H7 (cell line): ENCODE measurements at regions not wholly inside any gene's neighbourhood (a gene's known extent, or its start where the extent isn't known, plus 50 kb on each side); places are given as distances from the start of the nearest gene placed in this dataset.

Experiments
- DNase-seq: peaks from one replicate; pipeline ENCODE4 v3.0.0; 2012
- H3K27me3 ChIP-seq: 2 replicates; pipeline ENCODE4 v1.6.0; 2011; ENCODE audit warnings: mild to moderate bottlenecking, low read length; ENCODE audit not compliant: control insufficient read depth, insufficient read depth
- H3K36me3 ChIP-seq: replicated peaks from 2 replicates; pipeline ENCODE4 v1.5.1; 2011; ENCODE audit warnings: low read length; ENCODE audit not compliant: control insufficient read depth, insufficient read depth
- H3K4me3 ChIP-seq: 2 replicates; pipeline ENCODE4 v1.5.1; 2011; ENCODE audit warnings: low read depth, mild to moderate bottlenecking, control low read depth, low read length, moderate library complexity; ENCODE audit not compliant: insufficient read depth

DNA sequence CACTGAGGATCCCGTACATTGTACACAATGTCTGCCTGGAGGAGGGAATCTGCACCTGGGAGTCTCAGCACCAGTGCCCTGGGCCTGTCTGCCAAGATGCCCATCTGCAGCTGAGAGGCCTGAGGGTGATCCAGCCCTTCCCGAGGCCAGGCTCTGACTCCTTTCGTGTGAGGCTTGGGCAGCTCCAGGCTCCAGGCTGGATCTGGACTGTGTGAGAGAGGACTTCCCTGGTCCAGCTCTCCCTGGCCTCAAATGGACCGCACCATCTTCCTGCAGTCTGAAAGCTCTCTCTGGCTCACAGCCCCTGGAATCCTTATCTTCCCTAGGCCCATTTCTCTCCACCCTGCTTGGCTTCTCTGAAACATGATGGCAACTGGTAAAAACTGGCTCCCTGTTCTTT lies 324.6 kb downstream of the DYSF start:
- Histone ChIP-seq H3K27me3 (no peaks in the 10 kb centered on the region), H3K4me3 (no peak overlapping the region), H3K36me3 (no peaks in the 10 kb centered on the region)
- DNase-seq = no peak

DNA sequence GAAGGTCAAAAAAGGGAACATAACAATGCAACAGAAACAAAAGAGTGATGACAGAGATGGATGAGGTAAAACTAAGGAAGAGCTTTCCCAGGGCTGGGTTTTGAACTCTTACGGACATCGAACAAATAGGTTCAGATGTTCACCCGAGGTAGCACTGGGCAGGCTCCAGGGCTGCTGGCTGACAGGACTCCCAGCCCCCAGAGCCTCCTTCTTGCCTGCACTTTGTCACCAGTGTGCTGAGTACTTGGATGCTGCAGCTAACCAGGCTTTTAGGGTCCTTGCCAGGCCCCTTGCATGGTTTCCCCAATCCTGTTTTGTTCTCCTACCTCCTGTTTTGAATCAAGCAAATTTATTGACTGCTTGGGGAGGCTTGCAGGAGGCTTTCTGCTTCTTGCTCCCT lies 322.9 kb downstream of the DYSF start:
- H3K36me3 ChIP-seq = no peaks in the 10 kb centered on the region
- no peak overlapping the region for H3K4me3 ChIP-seq
- no peak for DNase-seq
- no peaks in the 10 kb centered on the region for H3K27me3 ChIP-seq

- Histone ChIP-seq H3K27me3 (no peaks in the 10 kb centered on the region), H3K4me3 (no peak overlapping the region), H3K36me3 (no peaks in the 10 kb centered on the region)
- DNase-seq = no peak
Observed at GRCh38 chr2:71773218-71773617, 319.9 kb downstream of the DYSF start.

DNA sequence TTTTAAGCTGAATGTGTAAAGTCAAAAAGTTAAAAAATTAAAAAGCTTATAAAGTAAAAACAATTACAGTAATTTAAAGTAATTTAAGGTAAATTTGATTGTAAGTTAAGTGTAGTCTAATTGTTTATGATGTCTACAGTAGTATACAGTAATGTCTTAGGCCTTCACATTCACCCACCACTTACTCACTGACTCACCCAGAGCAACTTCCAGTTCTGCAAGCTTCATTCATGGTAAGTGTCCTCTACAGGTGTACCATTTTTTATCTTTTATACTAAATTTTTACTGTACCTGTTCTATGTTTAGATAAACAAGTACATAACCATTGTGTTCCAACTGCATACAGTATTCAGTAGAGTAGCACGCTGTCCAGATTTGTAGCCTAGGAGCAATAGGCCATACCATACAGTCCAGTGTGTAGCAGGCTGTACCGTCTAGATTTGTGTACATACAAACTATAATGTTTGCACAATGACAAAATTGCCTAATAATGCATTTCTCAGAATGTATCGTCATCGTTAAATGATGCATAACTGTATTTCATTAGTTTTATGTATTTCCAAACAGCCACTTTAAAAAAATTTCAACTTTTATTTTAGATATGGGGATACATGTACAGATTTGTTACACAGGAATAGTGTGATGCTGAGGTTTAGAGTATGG lies 319.3 kb downstream of the DYSF start:
- no peak for DNase-seq
- Histone ChIP-seq H3K36me3 (no peaks in the 10 kb centered on the region), H3K27me3 (no peaks in the 10 kb centered on the region), H3K4me3 (no peak overlapping the region)

DNA sequence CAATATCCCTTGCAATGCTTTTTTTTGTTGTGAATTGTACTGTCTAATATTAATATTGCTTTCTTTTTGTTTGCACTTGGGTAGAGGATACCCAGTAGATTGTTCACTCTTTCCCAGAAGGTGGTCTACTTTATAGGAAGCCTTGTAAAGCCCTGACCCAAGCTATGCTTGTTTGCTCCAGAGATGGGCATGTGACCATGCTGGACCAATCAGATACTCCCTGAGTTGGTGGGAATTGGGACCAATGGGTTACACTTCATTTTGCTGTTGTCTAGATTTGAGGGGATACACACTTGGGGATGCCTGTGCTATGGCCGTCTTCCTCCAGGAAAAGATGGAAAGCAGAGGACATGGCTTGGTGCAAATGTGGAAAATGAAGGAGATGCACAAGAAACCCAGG lies 314.3 kb downstream of the DYSF start:
- no peak for DNase-seq
- Histone ChIP-seq H3K36me3 (no peaks in the 10 kb centered on the region), H3K4me3 (no peak overlapping the region), H3K27me3 (no peaks in the 10 kb centered on the region)

GRCh38 chr2:71759060-71759459 lies 305.7 kb downstream of the DYSF start:
- no peaks in the 10 kb centered on the region for H3K27me3 ChIP-seq
- H3K36me3 ChIP-seq = no peaks in the 10 kb centered on the region
- no peak overlapping the region for H3K4me3 ChIP-seq
- DNase-seq = no peak

DNA sequence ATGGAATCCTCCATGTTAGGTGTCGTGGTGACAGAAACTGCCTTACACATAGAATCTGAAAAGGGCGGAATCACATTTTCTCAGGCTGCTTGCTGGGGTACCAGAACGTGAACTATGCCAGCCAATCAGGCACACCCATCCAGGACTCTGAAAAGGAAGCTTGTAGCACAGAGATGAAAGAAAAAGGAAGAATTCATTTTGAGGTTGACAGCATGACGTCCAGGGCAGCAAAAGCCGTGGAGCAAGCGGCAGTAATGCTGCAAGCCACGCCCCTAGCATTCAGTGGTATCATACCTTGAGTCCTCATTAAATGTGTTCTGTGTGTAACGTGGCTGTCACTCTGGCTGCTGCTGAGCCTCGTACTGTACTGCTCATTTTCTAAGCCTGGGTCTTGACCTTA lies 304.0 kb downstream of the DYSF start:
- H3K36me3 ChIP-seq = no peaks in the 10 kb centered on the region
- no peak for DNase-seq
- no peak overlapping the region for H3K4me3 ChIP-seq
- no peaks in the 10 kb centered on the region for H3K27me3 ChIP-seq

DNA sequence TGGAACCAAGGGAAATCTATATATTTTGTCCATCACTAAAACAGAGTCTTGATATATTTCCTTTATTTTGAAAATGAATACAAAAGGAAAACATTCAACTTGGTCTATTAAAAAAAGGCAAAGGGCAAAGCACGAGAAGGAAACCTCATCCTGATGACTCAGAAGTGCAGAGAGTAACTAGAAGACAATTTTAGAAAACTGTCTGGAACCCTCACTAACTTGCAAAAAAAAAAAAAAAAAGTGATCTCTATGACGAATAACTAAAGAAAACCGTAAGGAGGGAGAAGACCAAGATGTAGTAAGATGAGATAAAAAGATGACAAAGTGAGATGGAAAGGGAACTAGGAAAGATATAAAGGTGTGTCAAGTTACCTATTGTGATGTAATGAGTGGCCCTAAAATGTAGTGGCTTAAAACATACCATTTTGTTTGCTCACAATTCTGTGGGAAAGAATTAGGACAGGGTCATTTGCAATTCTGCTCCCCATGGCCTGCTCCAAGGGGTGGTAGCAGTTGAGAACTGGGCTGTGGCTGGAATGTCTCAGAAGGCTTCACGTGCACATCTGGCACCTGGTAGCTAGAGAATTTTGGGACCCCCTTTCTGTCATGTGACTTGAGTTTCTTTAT lies 303.0 kb downstream of the DYSF start:
- H3K4me3 ChIP-seq = no peak overlapping the region
- no peak for DNase-seq
- H3K27me3 ChIP-seq = no peaks in the 10 kb centered on the region
- H3K36me3 ChIP-seq = no peaks in the 10 kb centered on the region

DNA sequence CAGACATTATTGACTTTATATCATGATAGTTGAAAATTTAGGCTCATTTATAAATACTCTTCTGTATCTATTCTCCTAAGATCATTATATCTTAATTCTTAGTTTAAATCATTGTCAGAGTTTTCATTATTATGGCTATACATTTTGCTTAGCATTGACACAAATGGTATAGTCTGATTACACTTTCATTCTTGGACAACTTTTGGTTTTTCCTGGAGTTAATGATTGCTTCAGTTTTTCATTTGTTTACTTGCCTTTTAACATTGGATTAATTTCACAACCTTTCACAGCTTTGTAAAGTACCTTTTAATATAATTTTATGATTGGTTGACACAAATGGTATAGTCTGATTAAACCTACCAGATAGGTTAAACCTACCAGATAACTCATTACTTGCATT lies 298.2 kb downstream of the DYSF start:
- no peak for DNase-seq
- H3K36me3 ChIP-seq = no peaks in the 10 kb centered on the region
- no peak overlapping the region for H3K4me3 ChIP-seq
- no peaks in the 10 kb centered on the region; the same call in 1 of the 2 replicates for H3K27me3 ChIP-seq

DNA sequence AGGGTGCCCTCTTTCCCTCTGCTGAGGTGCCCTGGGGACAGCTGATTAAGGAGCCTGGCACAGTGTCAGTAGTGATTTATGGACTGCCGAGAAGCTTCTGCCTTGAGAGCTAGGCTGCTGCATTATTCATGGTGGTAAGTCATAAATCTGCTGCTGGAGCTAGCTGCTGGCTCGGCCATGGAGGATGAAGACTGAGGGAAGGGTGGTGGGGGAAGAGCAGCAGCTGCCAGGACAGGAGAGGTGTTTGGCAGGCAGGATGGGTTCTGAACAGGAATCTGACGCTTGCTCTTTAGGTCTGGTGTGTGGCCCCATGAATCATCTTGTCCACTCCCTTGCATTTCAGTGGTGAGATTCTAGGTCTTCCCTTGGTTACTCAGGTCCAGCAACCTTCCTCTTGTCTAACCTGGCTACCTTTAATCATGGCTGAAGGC lies 296.3 kb downstream of the DYSF start:
- Histone ChIP-seq H3K27me3 (no peaks in the 10 kb centered on the region; the same call in 1 of the 2 replicates), H3K36me3 (no peaks in the 10 kb centered on the region), H3K4me3 (no peak overlapping the region)
- no peak for DNase-seq

- Histone ChIP-seq H3K36me3 (no peaks in the 10 kb centered on the region), H3K27me3 (no peaks in the 10 kb centered on the region; the same call in 1 of the 2 replicates), H3K4me3 (no peak overlapping the region)
- no peak for DNase-seq
Observed at GRCh38 chr2:71748227-71748626, 294.9 kb downstream of the DYSF start.

- Histone ChIP-seq H3K36me3 (no peaks in the 10 kb centered on the region), H3K27me3 (no peaks in the 10 kb centered on the region; the same call in 1 of the 2 replicates), H3K4me3 (no peak overlapping the region)
- no peak for DNase-seq
Observed at GRCh38 chr2:71747559-71747958, 294.2 kb downstream of the DYSF start.

- peak; percentile 52 for DNase-seq
- Histone ChIP-seq H3K27me3 (no peaks in the 10 kb centered on the region; the same call in 1 of the 2 replicates), H3K4me3 (no peak overlapping the region), H3K36me3 (no peaks in the 10 kb centered on the region)
Observed at GRCh38 chr2:71746946-71747501, 293.7 kb downstream of the DYSF start.

GRCh38 chr2:71744781-71745180 lies 291.4 kb downstream of the DYSF start:
- H3K36me3 ChIP-seq = no peaks in the 10 kb centered on the region
- no peak overlapping the region for H3K4me3 ChIP-seq
- no peaks in the 10 kb centered on the region for H3K27me3 ChIP-seq
- no peak for DNase-seq

DNA sequence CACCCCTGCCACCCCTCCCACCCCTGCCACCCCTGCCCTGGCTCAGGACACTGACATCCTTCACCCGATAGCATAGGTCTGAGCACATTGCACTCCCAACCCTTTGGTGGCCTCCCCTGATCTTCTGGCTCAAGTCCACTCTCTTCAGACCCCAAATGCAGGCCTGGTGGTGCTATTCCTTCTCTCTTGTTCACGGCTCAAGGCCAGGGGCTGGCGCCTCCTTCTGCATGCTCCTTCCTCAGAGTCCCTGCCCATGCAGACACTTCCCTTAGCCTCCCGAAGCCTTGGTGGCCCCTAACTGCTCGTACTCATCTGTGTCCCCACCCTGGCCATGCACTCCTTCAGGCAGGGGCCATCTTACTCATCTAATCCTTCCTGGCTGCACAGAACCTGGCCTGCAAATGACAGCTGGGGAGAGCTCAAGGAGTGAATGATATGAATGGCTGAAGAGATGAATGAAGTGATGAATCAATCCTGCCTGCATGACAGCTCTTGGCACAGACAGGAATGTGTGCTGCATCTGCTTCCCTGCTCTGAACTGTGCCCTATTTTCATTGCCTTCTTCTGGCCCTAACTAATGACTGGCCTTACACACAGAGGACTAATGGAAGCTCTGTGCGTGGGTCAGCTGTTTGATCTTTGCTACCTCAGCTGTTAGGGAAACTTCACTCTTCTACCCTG lies 290.8 kb downstream of the DYSF start:
- Histone ChIP-seq H3K27me3 (no peaks in the 10 kb centered on the region), H3K36me3 (no peaks in the 10 kb centered on the region), H3K4me3 (no peak overlapping the region)
- DNase-seq = no peak
